Mucosa of descending colon (tissue), 3 donors: ENCODE measurements at regions not wholly inside any gene's neighbourhood (a gene's known extent, or its start where the extent isn't known, plus 50 kb on each side); places are given as distances from the start of the nearest gene placed in this dataset.
"Not testable (repeated sequence)": the region's sequence is repeated elsewhere in the genome, so short reads cannot be mapped to it uniquely, and the experiment has no call there.

Experiments
- ATAC-seq: fragments of 200-7000 bp; cut with Tn5 transposase; one replicate; pipeline ENCODE4 v1.9.1; 2020; ENCODE audit warnings: mild to moderate bottlenecking, moderate library complexity
- DNase-seq, 3 donors: peaks; one replicate each; pipeline ENCODE4 v3.0.0-alpha.2; 2020
- H3K36me3 ChIP-seq: fragments of 200-600 bp; one replicate; pipeline ENCODE4 v1.8.0; 2021; ENCODE audit warnings: low read depth, mild to moderate bottlenecking
- H3K4me1 ChIP-seq: fragments of 200-600 bp; one replicate; pipeline ENCODE4 v1.8.0; 2021; ENCODE audit warnings: low read depth, mild to moderate bottlenecking
- H3K4me3 ChIP-seq: fragments of 200-600 bp; one replicate; pipeline ENCODE4 v1.8.0; 2021; ENCODE audit warnings: mild to moderate bottlenecking
- H3K9me3 ChIP-seq: fragments of 200-600 bp; one replicate; pipeline ENCODE4 v1.8.0; 2021; ENCODE audit warnings: mild to moderate bottlenecking
- CTCF ChIP-seq: fragments of 200-600 bp; IDR thresholded peaks from one replicate; pipeline ENCODE4 v1.8.0; 2022; ENCODE audit warnings: antibody characterized with exemption, mild to moderate bottlenecking
- intact Hi-C, 2 donors: fragments of 100-400 bp; cut with DNase I in 1 of 2; cut with micrococcal nuclease in 1 of 2; formaldehyde crosslinking; loops; one replicate each; pipeline versions ENCODE4 v1.11.0 to v1.11.1; 2022; cut with DNase I, micrococcal nuclease
- donor health status: DM: no; HTN: no; CAD: no; lungs with moderate emphysema.
- donor health status: DM: no; HTN: no; CAD: no.
- donor health status: DM: no; HTN: yes; CAD: no.

- intact Hi-C loops, result no loop called here
- TF ChIP-seq CTCF, result no peak
Observed at GRCh38 chr13:18235756-18236527, 945.7 kb downstream of the TUBA3C start.

DNA sequence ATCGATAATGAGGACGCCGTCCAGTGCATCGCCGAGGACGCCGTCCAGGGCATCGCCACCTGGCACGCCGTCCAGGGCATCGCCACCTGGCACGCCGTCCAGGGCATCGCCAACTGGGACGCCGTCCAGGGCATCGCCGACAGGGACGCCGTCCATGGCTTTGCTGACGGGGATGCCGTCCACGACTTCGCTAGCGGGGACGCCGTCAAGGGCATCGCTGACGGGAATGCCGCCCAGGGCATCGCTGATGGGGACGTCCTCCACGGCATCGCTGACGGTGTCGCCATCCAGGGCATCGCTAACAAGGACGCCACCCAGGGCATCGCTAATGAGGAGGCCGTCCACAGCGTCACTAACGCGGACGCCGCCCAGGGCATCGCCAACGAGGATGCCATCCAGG, 946.5 kb downstream of the TUBA3C start:
- Histone ChIP-seq H3K36me3 (no peaks in the 10 kb centered on the region), H3K4me3 (no peak overlapping the region), H3K4me1 (no peaks in the 10 kb centered on the region), H3K9me3 (peaks cover 67% of the 10 kb centered on the region)
- TF ChIP-seq CTCF, result no peak
- DNase-seq, result no peak
- intact Hi-C loops, result no loop called here
- no peak for ATAC-seq

More at GRCh38 chr13:18235756-18236527, 945.7 kb downstream of the TUBA3C start:
- DNase-seq, result no peak
- Histone ChIP-seq H3K9me3 (peaks cover 61% of the 10 kb centered on the region), H3K36me3 (no peaks in the 10 kb centered on the region), H3K4me3 (no peak overlapping the region), H3K4me1 (no peaks in the 10 kb centered on the region)
- ATAC-seq, result no peak

GRCh38 chr13:18234451-18234850, 947.2 kb downstream of the TUBA3C start:
- H3K4me1 ChIP-seq, intact Hi-C loops, H3K4me3 ChIP-seq, DNase-seq, ATAC-seq, H3K36me3 ChIP-seq: not testable (repeated sequence)
- H3K9me3 ChIP-seq, result peaks cover 67% of the 10 kb centered on the region

GRCh38 chr13:18233783-18234299, 947.8 kb downstream of the TUBA3C start:
- intact Hi-C loops, result no loop called here
- no peak for DNase-seq
- Histone ChIP-seq H3K9me3 (peaks cover 67% of the 10 kb centered on the region), H3K4me3 (no peak overlapping the region), H3K36me3 (no peaks in the 10 kb centered on the region), H3K4me1 (no peaks in the 10 kb centered on the region)
- ATAC-seq, result no peak
- TF ChIP-seq CTCF, result no peak

- intact Hi-C loops, result no loop called here
Observed at GRCh38 chr13:18232994-18233782, 948.4 kb downstream of the TUBA3C start.

More at GRCh38 chr13:18232994-18233782, 948.4 kb downstream of the TUBA3C start:
- no peak for TF ChIP-seq CTCF
- no peaks in the 10 kb centered on the region for H3K36me3 ChIP-seq
- no peaks in the 10 kb centered on the region for H3K4me1 ChIP-seq
- peaks cover 61% of the 10 kb centered on the region for H3K9me3 ChIP-seq
- ATAC-seq (no peak), DNase-seq (no peak)
- H3K4me3 ChIP-seq, result no peak overlapping the region
